Mucosa of descending colon (tissue), 3 donors: ENCODE measurements at regions not wholly inside any gene's neighbourhood (a gene's known extent, or its start where the extent isn't known, plus 50 kb on each side); places are given as distances from the start of the nearest gene placed in this dataset.
"Not testable (repeated sequence)": the region's sequence is repeated elsewhere in the genome, so short reads cannot be mapped to it uniquely, and the experiment has no call there.

Source experiments
- ATAC-seq: fragments of 200-7000 bp; cut with Tn5 transposase; one replicate; pipeline ENCODE4 v1.9.1; 2020; ENCODE audit warnings: mild to moderate bottlenecking, moderate library complexity
- DNase-seq, 3 donors: peaks; one replicate each; pipeline ENCODE4 v3.0.0-alpha.2; 2020
- H3K36me3 ChIP-seq: fragments of 200-600 bp; one replicate; pipeline ENCODE4 v1.8.0; 2021; ENCODE audit warnings: low read depth, mild to moderate bottlenecking
- H3K4me1 ChIP-seq: fragments of 200-600 bp; one replicate; pipeline ENCODE4 v1.8.0; 2021; ENCODE audit warnings: low read depth, mild to moderate bottlenecking
- H3K4me3 ChIP-seq: fragments of 200-600 bp; one replicate; pipeline ENCODE4 v1.8.0; 2021; ENCODE audit warnings: mild to moderate bottlenecking
- H3K9me3 ChIP-seq: fragments of 200-600 bp; one replicate; pipeline ENCODE4 v1.8.0; 2021; ENCODE audit warnings: mild to moderate bottlenecking
- CTCF ChIP-seq: fragments of 200-600 bp; IDR thresholded peaks from one replicate; pipeline ENCODE4 v1.8.0; 2022; ENCODE audit warnings: antibody characterized with exemption, mild to moderate bottlenecking
- intact Hi-C, 2 donors: fragments of 100-400 bp; cut with DNase I in 1 of 2; cut with micrococcal nuclease in 1 of 2; formaldehyde crosslinking; loops; one replicate each; pipeline versions ENCODE4 v1.11.0 to v1.11.1; 2022; cut with DNase I, micrococcal nuclease
- donor health status: DM: no; HTN: no; CAD: no; lungs with moderate emphysema.
- donor health status: DM: no; HTN: no; CAD: no.
- donor health status: DM: no; HTN: yes; CAD: no.

GRCh38 chr4:154907345-154908045, 126.4 kb downstream of the RBM46 start:
- intact Hi-C loops, DNase-seq, H3K4me1 ChIP-seq, H3K4me3 ChIP-seq, H3K36me3 ChIP-seq, H3K9me3 ChIP-seq, ATAC-seq: not testable (repeated sequence)

GRCh38 chr4:154908168-154908567, 127.1 kb downstream of the RBM46 start:
- Histone ChIP-seq H3K9me3 (no peaks in the 10 kb centered on the region), H3K36me3 (no peaks in the 10 kb centered on the region), H3K4me3 (no peak overlapping the region), H3K4me1 (no peaks in the 10 kb centered on the region)
- no peak for ATAC-seq
- intact Hi-C loops: no loop called here
- TF ChIP-seq CTCF: no peak
- DNase-seq: no peak

GRCh38 chr4:154911097-154911496, 130.0 kb downstream of the RBM46 start:
- Histone ChIP-seq H3K4me1 (no peaks in the 10 kb centered on the region), H3K9me3 (no peaks in the 10 kb centered on the region), H3K4me3 (no peak overlapping the region), H3K36me3 (no peaks in the 10 kb centered on the region)
- no peak for ATAC-seq
- no peak for TF ChIP-seq CTCF
- intact Hi-C loops: no loop called here
- DNase-seq: no peak

GRCh38 chr4:154911608-154912098, 130.6 kb downstream of the RBM46 start:
- Histone ChIP-seq H3K9me3 (no peaks in the 10 kb centered on the region), H3K4me3 (no peak overlapping the region), H3K36me3 (no peaks in the 10 kb centered on the region), H3K4me1 (no peaks in the 10 kb centered on the region)
- ATAC-seq: no peak
- DNase-seq: no peak
- TF ChIP-seq CTCF: no peak
- intact Hi-C loops: no loop called here

- no peak for TF ChIP-seq CTCF
- H3K4me3 ChIP-seq: no peak overlapping the region
- no peaks in the 10 kb centered on the region for H3K4me1 ChIP-seq
- intact Hi-C loops: no loop called here
- DNase-seq (no peak), ATAC-seq (no peak)
- H3K9me3 ChIP-seq: no peaks in the 10 kb centered on the region
- no peaks in the 10 kb centered on the region for H3K36me3 ChIP-seq
Measured at GRCh38 chr4:154916068-154916467, 135.0 kb downstream of the RBM46 start.

- intact Hi-C loops: no loop called here
Measured at GRCh38 chr4:154927126-154927680, 146.1 kb downstream of the RBM46 start.

More at GRCh38 chr4:154927126-154927680, 146.1 kb downstream of the RBM46 start:
- Histone ChIP-seq H3K4me1 (no peaks in the 10 kb centered on the region), H3K9me3 (no peaks in the 10 kb centered on the region), H3K4me3 (no peak overlapping the region), H3K36me3 (no peaks in the 10 kb centered on the region)
- ATAC-seq (no peak), DNase-seq (no peak)
- TF ChIP-seq CTCF: no peak
